ENCODE measurements at regions not wholly inside any gene's neighbourhood (a gene's known extent, or its start where the extent isn't known, plus 50 kb on each side); places are given as distances from the start of the nearest gene placed in this dataset.
A peak's percentile ranks its signal among the peaks of the same experiment; 100 is the strongest.

DNA sequence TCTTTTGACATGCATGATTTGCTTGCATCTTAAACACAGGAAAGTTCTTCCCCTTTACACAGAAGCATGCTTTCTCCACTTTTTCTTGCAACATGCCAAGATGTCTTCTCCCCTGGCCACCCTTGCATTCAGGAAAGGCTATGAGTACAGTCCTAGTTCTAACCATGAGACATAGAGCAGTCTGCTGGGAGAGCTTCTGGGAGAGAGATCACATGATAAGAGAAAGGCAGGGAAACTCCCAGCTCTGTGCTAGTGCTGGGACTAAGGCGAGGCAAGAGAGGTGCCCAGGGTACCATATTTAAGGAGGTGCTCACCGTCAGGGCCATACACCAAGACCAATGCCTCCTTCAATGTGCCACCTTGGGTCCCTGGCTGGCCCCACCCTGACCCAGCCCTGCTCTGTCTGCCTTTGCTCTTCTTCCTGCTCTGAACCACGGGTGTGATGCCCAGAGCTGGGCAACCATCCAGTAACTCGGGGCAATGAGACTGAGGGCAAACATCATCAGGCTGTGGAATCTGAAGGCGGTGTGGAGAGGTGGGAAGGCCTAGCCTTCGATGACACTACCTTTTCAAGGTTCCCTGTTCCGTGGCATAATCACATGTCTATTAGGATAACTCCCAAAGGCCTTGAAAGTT, 77.4 kb upstream of the PRR20G start:
- WGBS (ENCODE audit: insufficient coverage, low coverage, low lambda C conversion rate, missing lambda C conversion rate) = 50% methylated on average over 3 of the region's 7 CpGs
- H3K27ac ChIP-seq = no peak overlapping the region
- DNase-seq (no peak), ATAC-seq (peak in 2 of 4 donors; percentile 6 to 39)
- H3K4me1 ChIP-seq = no peaks in the 10 kb centered on the region
- intact Hi-C loops (cut with DNase I) = no loop called here
- no peaks in the 10 kb centered on the region for H3K9me3 ChIP-seq
- TF ChIP-seq CTCF (IDR thresholded peaks at IDR 0.05) (no peak), POLR2A (IDR thresholded peaks at IDR 0.05) (no peak)
- no peaks in the 10 kb centered on the region for H3K36me3 ChIP-seq
- H3K4me3 ChIP-seq = no peak overlapping the region
- no peaks in the 10 kb centered on the region for H3K27me3 ChIP-seq

DNA sequence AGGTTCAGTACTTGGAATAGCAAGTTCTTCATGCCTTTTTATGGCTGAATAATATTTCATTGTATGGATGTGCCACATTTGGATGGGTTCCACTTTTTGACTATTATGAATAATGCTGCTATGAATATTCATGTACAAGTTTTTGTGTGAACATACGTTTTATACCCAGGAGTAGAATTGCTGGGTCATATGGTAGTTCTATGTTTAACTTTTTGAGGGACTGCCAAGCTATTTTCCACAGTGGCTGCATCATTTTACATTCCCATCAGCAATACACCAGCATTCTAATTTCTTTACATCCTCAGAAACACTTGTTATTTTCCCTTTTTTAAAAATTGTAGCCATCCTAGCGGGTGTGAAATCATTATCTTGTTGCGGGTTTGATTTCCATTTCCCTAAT, 76.0 kb upstream of the PRR20G start:
- Histone ChIP-seq H3K4me3 (no peak overlapping the region), H3K4me1 (no peaks in the 10 kb centered on the region), H3K9me3 (no peaks in the 10 kb centered on the region), H3K27me3 (no peaks in the 10 kb centered on the region), H3K27ac (no peak overlapping the region), H3K36me3 (no peaks in the 10 kb centered on the region)
- 64% methylated on average over 3 of the region's 3 CpGs for WGBS (ENCODE audit: insufficient coverage, low coverage, low lambda C conversion rate, missing lambda C conversion rate)
- intact Hi-C loops (cut with DNase I) = no loop called here
- DNase-seq = no peak
- TF ChIP-seq CTCF (IDR thresholded peaks at IDR 0.05) (no peak), POLR2A (IDR thresholded peaks at IDR 0.05) (no peak)
- ATAC-seq = no peak

- Histone ChIP-seq H3K27ac (no peak overlapping the region), H3K9me3 (no peaks in the 10 kb centered on the region), H3K36me3 (no peaks in the 10 kb centered on the region), H3K4me1 (no peaks in the 10 kb centered on the region), H3K27me3 (no peaks in the 10 kb centered on the region), H3K4me3 (no peak overlapping the region)
- no peak for TF ChIP-seq POLR2A (IDR thresholded peaks at IDR 0.05)
- no peak for TF ChIP-seq CTCF (IDR thresholded peaks at IDR 0.05)
- DNase-seq (no peak), ATAC-seq (no peak)
- 10% methylated on average over 1 of the region's 13 CpGs for WGBS (ENCODE audit: insufficient coverage, low coverage, low lambda C conversion rate, missing lambda C conversion rate)
- intact Hi-C loops (cut with DNase I) = no loop called here
Observed at GRCh38 chr3:127363171-127363570, 75.3 kb upstream of the PRR20G start.

DNA sequence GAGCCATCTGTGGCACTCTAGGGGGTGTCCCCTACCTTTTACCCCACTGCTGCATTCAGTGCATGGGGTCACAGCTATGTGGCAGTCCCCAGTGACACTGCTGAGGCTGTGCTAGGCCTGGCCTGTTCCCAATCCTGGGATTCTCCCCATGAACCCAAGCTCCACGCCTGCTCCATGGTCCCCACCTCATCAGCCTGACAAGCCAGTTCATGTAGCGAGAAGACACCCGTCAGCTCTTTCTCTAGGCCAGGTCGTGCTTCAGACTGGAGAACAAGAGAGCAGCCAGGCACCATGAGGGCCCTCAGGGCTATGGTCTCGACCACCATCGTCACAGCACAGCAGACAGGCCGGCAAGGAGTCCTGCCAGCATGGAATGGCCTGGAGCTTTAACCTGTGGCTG, 72.8 kb upstream of the PRR20G start:
- H3K27me3 ChIP-seq = no peaks in the 10 kb centered on the region
- intact Hi-C loops (cut with DNase I) = no loop called here
- WGBS (ENCODE audit: insufficient coverage, low coverage, low lambda C conversion rate, missing lambda C conversion rate) = 50% methylated on average over 2 of the region's 7 CpGs
- no peaks in the 10 kb centered on the region for H3K4me1 ChIP-seq
- DNase-seq = no peak
- H3K4me3 ChIP-seq = no peak overlapping the region
- TF ChIP-seq POLR2A (IDR thresholded peaks at IDR 0.05) = no peak
- TF ChIP-seq CTCF (IDR thresholded peaks at IDR 0.05) = no peak
- no peaks in the 10 kb centered on the region for H3K36me3 ChIP-seq
- no peak for ATAC-seq
- H3K27ac ChIP-seq = no peak overlapping the region
- no peaks in the 10 kb centered on the region for H3K9me3 ChIP-seq

DNA sequence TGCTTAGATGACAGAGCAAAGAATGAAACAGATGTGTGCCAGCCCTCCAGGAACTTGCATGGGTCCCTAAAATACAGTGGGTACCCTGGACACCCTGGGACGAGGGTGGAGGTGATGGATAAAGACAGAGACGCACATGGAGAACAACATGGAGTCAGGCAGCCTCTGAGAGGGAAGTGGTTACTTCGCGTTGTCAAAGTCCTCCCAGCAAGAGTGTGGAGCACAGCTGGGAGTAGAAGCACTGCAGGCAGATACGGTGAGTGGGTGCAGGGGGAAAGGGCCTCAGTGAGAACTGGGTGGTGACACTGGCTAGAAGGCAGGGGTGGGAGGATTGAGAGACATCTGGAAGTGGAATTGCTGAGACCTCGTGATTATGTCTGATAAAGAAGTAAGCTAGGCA, 70.8 kb upstream of the PRR20G start:
- no peak for DNase-seq
- H3K27ac ChIP-seq = no peak overlapping the region

More for the DNA sequence above, 70.8 kb upstream of the PRR20G start:
- intact Hi-C loops (cut with DNase I) = no loop called here
- no peak for ATAC-seq
- Histone ChIP-seq H3K36me3 (no peaks in the 10 kb centered on the region), H3K27me3 (no peaks in the 10 kb centered on the region), H3K4me3 (no peak overlapping the region), H3K4me1 (no peaks in the 10 kb centered on the region), H3K9me3 (no peaks in the 10 kb centered on the region)
- no peak for TF ChIP-seq CTCF (IDR thresholded peaks at IDR 0.05)
- TF ChIP-seq POLR2A (IDR thresholded peaks at IDR 0.05) = no peak
- 60% methylated on average over 6 of the region's 6 CpGs for WGBS (ENCODE audit: insufficient coverage, low coverage, low lambda C conversion rate, missing lambda C conversion rate)
